Upper lobe of right lung (tissue), 1 donor: ENCODE measurements at regions not wholly inside any gene's neighbourhood (a gene's known extent, or its start where the extent isn't known, plus 50 kb on each side); places are given as distances from the start of the nearest gene placed in this dataset.

Experiments used
- ATAC-seq: fragments of 200-7000 bp; cut with Tn5 transposase; one replicate; pipeline ENCODE4 v1.9.1; 2020; ENCODE audit warnings: mild to moderate bottlenecking, moderate library complexity
- DNase-seq: peaks from one replicate; pipeline ENCODE4 v3.0.0-alpha.2; 2020
- H3K27ac ChIP-seq: fragments of 200-600 bp; one replicate; pipeline ENCODE4 v1.8.0; 2022
- H3K27me3 ChIP-seq: fragments of 200-600 bp; one replicate; pipeline ENCODE4 v1.8.0; 2022; ENCODE audit warnings: mild to moderate bottlenecking
- H3K36me3 ChIP-seq: fragments of 200-600 bp; one replicate; pipeline ENCODE4 v1.8.0; 2022
- H3K4me1 ChIP-seq: fragments of 200-600 bp; one replicate; pipeline ENCODE4 v1.8.0; 2022
- H3K4me3 ChIP-seq: fragments of 200-600 bp; one replicate; pipeline ENCODE4 v1.8.0; 2022; ENCODE audit warnings: mild to moderate bottlenecking
- H3K9me3 ChIP-seq: fragments of 200-600 bp; one replicate; pipeline ENCODE4 v1.8.0; 2022
- CTCF ChIP-seq: fragments of 200-600 bp; IDR thresholded peaks from one replicate; pipeline ENCODE4 v1.8.0; 2022; ENCODE audit warnings: antibody characterized with exemption
- intact Hi-C: fragments of 100-400 bp; cut with DNase I; formaldehyde crosslinking; loops from one replicate; pipeline ENCODE4 v1.11.0; 2022
- donor health status: DM: no; HTN: yes; CAD: no; lungs with severe emphysema.

DNA sequence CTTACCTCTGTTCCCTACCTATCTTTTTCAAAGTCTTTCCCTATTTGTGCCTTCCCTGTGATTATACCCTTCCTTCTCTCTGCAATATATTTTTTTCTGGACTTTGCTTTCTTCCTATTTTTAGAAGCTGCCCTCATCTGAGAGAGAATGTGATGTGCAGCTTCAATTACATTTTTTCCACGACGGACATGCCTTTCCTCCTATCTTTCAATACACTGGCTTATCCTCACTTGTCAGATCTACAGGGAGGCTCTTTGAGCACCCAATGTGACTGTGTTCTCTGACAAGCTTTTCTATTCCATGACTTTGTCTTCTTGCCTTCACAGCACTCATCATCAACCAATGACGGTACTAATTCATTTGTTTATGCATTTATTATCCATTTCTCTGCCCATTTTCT, 227.9 kb upstream of the CLINT1 start:
- ATAC-seq (no peak), DNase-seq (no peak)
- intact Hi-C loops, result no loop called here
- H3K36me3 ChIP-seq, result no peaks in the 10 kb centered on the region
- H3K4me1 ChIP-seq, result no peaks in the 10 kb centered on the region
- no peaks in the 10 kb centered on the region for H3K27me3 ChIP-seq
- H3K9me3 ChIP-seq, result no peaks in the 10 kb centered on the region
- no peak overlapping the region for H3K4me3 ChIP-seq
- no peak overlapping the region for H3K27ac ChIP-seq
- no peak for TF ChIP-seq CTCF

- Histone ChIP-seq H3K36me3 (no peaks in the 10 kb centered on the region), H3K27me3 (no peaks in the 10 kb centered on the region), H3K4me3 (no peak overlapping the region), H3K27ac (no peak overlapping the region), H3K9me3 (no peaks in the 10 kb centered on the region), H3K4me1 (no peaks in the 10 kb centered on the region)
- TF ChIP-seq CTCF, result no peak
- ATAC-seq, result no peak
- intact Hi-C loops, result no loop called here
- DNase-seq, result no peak
Measured at GRCh38 chr5:158084292-158084691, 225.3 kb upstream of the CLINT1 start.

GRCh38 chr5:158082696-158083287, 223.8 kb upstream of the CLINT1 start:
- no peaks in the 10 kb centered on the region for H3K27me3 ChIP-seq
- ATAC-seq (no peak), DNase-seq (no peak)
- H3K4me3 ChIP-seq, result no peak overlapping the region
- intact Hi-C loops, result no loop called here
- H3K4me1 ChIP-seq, result no peaks in the 10 kb centered on the region
- H3K36me3 ChIP-seq, result no peaks in the 10 kb centered on the region
- no peak overlapping the region for H3K27ac ChIP-seq
- H3K9me3 ChIP-seq, result no peaks in the 10 kb centered on the region
- no peak for TF ChIP-seq CTCF

- Histone ChIP-seq H3K27ac (no peak overlapping the region), H3K4me3 (no peak overlapping the region), H3K9me3 (no peaks in the 10 kb centered on the region), H3K27me3 (no peaks in the 10 kb centered on the region), H3K4me1 (peaks cover 5% of the 10 kb centered on the region), H3K36me3 (no peaks in the 10 kb centered on the region)
- no peak for TF ChIP-seq CTCF
- DNase-seq (no peak), ATAC-seq (no peak)
- intact Hi-C loops, result no loop called here
Measured at GRCh38 chr5:158080112-158080511, 221.2 kb upstream of the CLINT1 start.

- TF ChIP-seq CTCF, result no peak
- intact Hi-C loops, result no loop called here
- H3K9me3 ChIP-seq, result no peaks in the 10 kb centered on the region
- H3K4me3 ChIP-seq, result no peak overlapping the region
- H3K4me1 ChIP-seq, result peaks cover 5% of the 10 kb centered on the region
- H3K36me3 ChIP-seq, result no peaks in the 10 kb centered on the region
- H3K27me3 ChIP-seq, result no peaks in the 10 kb centered on the region
- no peak overlapping the region for H3K27ac ChIP-seq
- ATAC-seq (no peak), DNase-seq (no peak)
Measured at GRCh38 chr5:158079097-158079496, 220.2 kb upstream of the CLINT1 start.
